ENCODE measurements at regions not wholly inside any gene's neighbourhood (a gene's known extent, or its start where the extent isn't known, plus 50 kb on each side); places are given as distances from the start of the nearest gene placed in this dataset.

DNA sequence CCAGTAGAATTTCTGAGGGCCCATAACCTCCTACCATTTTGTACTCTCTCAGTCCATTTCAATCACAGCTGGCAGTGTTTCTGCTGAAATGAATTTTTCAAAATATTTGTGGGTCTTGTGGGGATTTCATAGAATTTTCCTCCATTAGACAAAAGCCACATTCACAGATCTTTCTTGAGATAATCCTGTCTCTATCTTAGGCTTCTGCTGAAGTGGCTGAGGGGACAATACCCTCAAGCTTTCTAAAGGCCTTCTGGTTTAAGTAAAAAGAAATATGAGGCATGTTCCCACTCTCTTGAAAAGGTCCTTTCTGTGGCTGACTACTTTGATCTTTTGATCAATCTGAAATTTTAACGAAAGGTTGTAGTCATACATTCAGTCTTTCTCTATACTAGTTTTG is 1930.0 kb upstream of the AGA start:
- TF ChIP-seq RFX5 (IDR thresholded peaks at IDR 0.05; ENCODE audit: low read depth, low read length) = no peak
- TF ChIP-seq, protein P1, sequence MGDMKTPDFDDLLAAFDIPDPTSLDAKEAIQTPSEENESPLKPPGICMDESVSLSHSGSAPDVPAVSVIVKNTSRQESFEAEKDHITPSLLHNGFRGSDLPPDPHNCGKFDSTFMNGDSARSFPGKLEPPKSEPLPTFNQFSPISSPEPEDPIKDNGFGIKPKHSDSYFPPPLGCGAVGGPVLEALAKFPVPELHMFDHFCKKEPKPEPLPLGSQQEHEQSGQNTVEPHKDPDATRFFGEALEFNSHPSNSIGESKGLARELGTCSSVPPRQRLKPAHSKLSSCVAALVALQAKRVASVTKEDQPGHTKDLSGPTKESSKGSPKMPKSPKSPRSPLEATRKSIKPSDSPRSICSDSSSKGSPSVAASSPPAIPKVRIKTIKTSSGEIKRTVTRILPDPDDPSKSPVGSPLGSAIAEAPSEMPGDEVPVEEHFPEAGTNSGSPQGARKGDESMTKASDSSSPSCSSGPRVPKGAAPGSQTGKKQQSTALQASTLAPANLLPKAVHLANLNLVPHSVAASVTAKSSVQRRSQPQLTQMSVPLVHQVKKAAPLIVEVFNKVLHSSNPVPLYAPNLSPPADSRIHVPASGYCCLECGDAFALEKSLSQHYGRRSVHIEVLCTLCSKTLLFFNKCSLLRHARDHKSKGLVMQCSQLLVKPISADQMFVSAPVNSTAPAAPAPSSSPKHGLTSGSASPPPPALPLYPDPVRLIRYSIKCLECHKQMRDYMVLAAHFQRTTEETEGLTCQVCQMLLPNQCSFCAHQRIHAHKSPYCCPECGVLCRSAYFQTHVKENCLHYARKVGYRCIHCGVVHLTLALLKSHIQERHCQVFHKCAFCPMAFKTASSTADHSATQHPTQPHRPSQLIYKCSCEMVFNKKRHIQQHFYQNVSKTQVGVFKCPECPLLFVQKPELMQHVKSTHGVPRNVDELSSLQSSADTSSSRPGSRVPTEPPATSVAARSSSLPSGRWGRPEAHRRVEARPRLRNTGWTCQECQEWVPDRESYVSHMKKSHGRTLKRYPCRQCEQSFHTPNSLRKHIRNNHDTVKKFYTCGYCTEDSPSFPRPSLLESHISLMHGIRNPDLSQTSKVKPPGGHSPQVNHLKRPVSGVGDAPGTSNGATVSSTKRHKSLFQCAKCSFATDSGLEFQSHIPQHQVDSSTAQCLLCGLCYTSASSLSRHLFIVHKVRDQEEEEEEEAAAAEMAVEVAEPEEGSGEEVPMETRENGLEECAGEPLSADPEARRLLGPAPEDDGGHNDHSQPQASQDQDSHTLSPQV (IDR thresholded peaks at IDR 0.05) = no peak
- no peak for TF ChIP-seq SREBF1 (IDR thresholded peaks at IDR 0.05; ENCODE audit: low read length)
- no peak for TF ChIP-seq SREBF2 (IDR thresholded peaks at IDR 0.05; ENCODE audit: low read length)
- TF ChIP-seq RAD21 (IDR thresholded peaks at IDR 0.05; ENCODE audit: insufficient read depth, low read depth, low read length) = no peak
- TF ChIP-seq EZH2 (IDR thresholded peaks at IDR 0.05; ENCODE audit: borderline replicate concordance, control insufficient read depth, low read depth, low read length) = no peak

Measured in GM12878 (cell line).